Suprapubic skin (tissue), 4 donors: ENCODE measurements at regions not wholly inside any gene's neighbourhood (a gene's known extent, or its start where the extent isn't known, plus 50 kb on each side); places are given as distances from the start of the nearest gene placed in this dataset.

Source experiments
- DNase-seq, 2 donors: peaks; one replicate each; pipeline ENCODE4 v3.0.0-alpha.2; 2019; ENCODE audit warnings: low spot score in 2 of 2
- H3K27ac ChIP-seq: fragments of 200-600 bp; sonication (generic); one replicate; pipeline ENCODE4 v1.5.1; 2019
- H3K27me3 ChIP-seq: fragments of 200-600 bp; sonication (generic); one replicate; pipeline ENCODE4 v1.5.1; 2019
- H3K36me3 ChIP-seq: fragments of 200-600 bp; sonication (generic); one replicate; pipeline ENCODE4 v1.5.1; 2019
- H3K4me1 ChIP-seq: fragments of 200-600 bp; sonication (generic); one replicate; pipeline ENCODE4 v1.5.1; 2019
- H3K4me3 ChIP-seq: fragments of 200-600 bp; sonication (generic); one replicate; pipeline ENCODE4 v1.5.1; 2019; ENCODE audit warnings: mild to moderate bottlenecking
- H3K9me3 ChIP-seq: fragments of 200-600 bp; sonication (generic); one replicate; pipeline ENCODE4 v1.5.1; 2019
- EP300 ChIP-seq: sonication (generic); formaldehyde crosslinking; IDR thresholded peaks from one replicate; pipeline ENCODE4 v1.6.1; 2017; ENCODE audit warnings: antibody characterized with exemption
- POLR2A ChIP-seq, 2 donors: fragments of 450-650 bp; IDR thresholded peaks; one replicate each; pipeline ENCODE4 v1.6.1; 2017; ENCODE audit warnings: antibody characterized with exemption in 2 of 2, mild to moderate bottlenecking in 2 of 2, moderate library complexity in 2 of 2
- POLR2AphosphoS5 ChIP-seq, 3 donors: sonication (generic); formaldehyde crosslinking; IDR thresholded peaks; one replicate each; pipeline ENCODE4 v1.6.1; 2017; ENCODE audit warnings: antibody characterized with exemption in 3 of 3
- WGBS: methylation state at CpG from one replicate; pipeline ENCODE4 v1.1.5; 2018; 5-methylcytosine and 5-hydroxymethylcytosine counted together
- TF ChIP-seq, protein P1 (sequence below), 2 donors: fragments of 200-600 bp in 1 of 2; fragments of 450-650 bp in 1 of 2; sonication (generic) in 1 of 2; IDR thresholded peaks; one replicate each; pipeline ENCODE4 v1.5.1; 2016 to 2019; ENCODE audit warnings: antibody characterized with exemption in 2 of 2, mild to moderate bottlenecking in 1 of 2, moderate library complexity in 1 of 2

DNA sequence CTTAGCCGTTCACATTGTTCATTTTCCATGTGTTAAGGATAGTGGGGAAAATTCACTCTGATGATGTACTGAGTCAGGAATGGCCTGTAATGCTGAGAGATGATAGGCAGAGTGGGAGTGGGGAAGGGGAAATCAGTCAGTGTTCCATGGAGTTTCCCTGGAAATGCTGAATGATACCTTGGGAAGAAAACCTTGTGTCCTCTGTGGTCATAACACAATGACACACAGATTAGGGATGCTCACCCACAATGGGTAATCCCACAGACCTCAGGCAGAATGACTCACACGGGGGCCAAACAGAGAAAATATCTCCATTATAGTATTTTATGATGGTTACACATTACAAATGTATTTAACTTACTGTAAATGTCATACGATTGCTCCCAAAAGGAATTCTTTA is 118.0 kb downstream of the SNX19 start:
- WGBS: 84% methylated on average over 3 of the region's 3 CpGs
- DNase-seq: no peak
- no peak overlapping the region for H3K27ac ChIP-seq

GRCh38 chr11:130798801-130799200 is 117.5 kb downstream of the SNX19 start:
- Histone ChIP-seq H3K27ac (no peak overlapping the region), H3K4me1 (no peaks in the 10 kb centered on the region), H3K9me3 (no peaks in the 10 kb centered on the region), H3K4me3 (no peak overlapping the region), H3K36me3 (no peaks in the 10 kb centered on the region), H3K27me3 (no peaks in the 10 kb centered on the region)
- WGBS: 93% methylated on average over 4 of the region's 4 CpGs
- no peak for TF ChIP-seq POLR2AphosphoS5 (IDR thresholded peaks at IDR 0.05)
- TF ChIP-seq, protein P1, sequence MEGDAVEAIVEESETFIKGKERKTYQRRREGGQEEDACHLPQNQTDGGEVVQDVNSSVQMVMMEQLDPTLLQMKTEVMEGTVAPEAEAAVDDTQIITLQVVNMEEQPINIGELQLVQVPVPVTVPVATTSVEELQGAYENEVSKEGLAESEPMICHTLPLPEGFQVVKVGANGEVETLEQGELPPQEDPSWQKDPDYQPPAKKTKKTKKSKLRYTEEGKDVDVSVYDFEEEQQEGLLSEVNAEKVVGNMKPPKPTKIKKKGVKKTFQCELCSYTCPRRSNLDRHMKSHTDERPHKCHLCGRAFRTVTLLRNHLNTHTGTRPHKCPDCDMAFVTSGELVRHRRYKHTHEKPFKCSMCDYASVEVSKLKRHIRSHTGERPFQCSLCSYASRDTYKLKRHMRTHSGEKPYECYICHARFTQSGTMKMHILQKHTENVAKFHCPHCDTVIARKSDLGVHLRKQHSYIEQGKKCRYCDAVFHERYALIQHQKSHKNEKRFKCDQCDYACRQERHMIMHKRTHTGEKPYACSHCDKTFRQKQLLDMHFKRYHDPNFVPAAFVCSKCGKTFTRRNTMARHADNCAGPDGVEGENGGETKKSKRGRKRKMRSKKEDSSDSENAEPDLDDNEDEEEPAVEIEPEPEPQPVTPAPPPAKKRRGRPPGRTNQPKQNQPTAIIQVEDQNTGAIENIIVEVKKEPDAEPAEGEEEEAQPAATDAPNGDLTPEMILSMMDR (IDR thresholded peaks at IDR 0.05): no peak
- TF ChIP-seq POLR2A (IDR thresholded peaks at IDR 0.05): no peak
- TF ChIP-seq EP300: no peak
- DNase-seq: no peak

More for the DNA sequence above, 118.0 kb downstream of the SNX19 start:
- no peaks in the 10 kb centered on the region for H3K36me3 ChIP-seq
- H3K4me1 ChIP-seq: no peaks in the 10 kb centered on the region
- H3K9me3 ChIP-seq: no peaks in the 10 kb centered on the region
- no peaks in the 10 kb centered on the region for H3K27me3 ChIP-seq
- TF ChIP-seq POLR2AphosphoS5 (IDR thresholded peaks at IDR 0.05) (no peak), EP300 (no peak), POLR2A (IDR thresholded peaks at IDR 0.05) (no peak)
- TF ChIP-seq, protein P1 (IDR thresholded peaks at IDR 0.05): no peak
- no peak overlapping the region for H3K4me3 ChIP-seq

- DNase-seq: no peak
These were observed 114.8 kb downstream of the SNX19 start for GRCh38 chr11:130801333-130802122.

DNA sequence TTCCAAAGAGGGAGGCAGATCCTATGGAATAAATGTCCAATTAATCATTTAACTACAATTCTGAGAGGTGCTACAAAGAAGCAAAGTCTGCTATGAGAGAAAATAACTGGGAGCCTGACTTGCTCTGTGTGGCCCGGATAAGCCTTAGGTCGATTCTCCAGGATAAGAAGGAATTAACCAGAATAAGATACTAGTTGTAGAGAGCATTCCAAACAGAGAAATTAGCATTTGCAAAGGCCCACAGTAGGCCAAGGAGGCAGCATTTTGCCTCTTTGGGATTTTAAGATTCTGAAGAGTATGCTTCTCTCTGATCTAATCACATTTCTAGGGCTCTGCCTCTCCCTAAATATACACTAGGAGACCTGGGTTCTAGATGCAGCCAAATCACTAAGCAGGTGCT is 113.7 kb downstream of the SNX19 start:
- no peaks in the 10 kb centered on the region for H3K4me1 ChIP-seq
- H3K27me3 ChIP-seq: no peaks in the 10 kb centered on the region
- TF ChIP-seq POLR2AphosphoS5 (IDR thresholded peaks at IDR 0.05) (no peak), POLR2A (IDR thresholded peaks at IDR 0.05) (no peak), EP300 (no peak)
- TF ChIP-seq, protein P1 (IDR thresholded peaks at IDR 0.05): no peak
- H3K4me3 ChIP-seq: no peak overlapping the region
- no peaks in the 10 kb centered on the region for H3K36me3 ChIP-seq
- no peak for DNase-seq
- 88% methylated on average over 2 of the region's 2 CpGs for WGBS
- H3K27ac ChIP-seq: no peak overlapping the region
- H3K9me3 ChIP-seq: no peaks in the 10 kb centered on the region

More at GRCh38 chr11:130801333-130802122, 114.8 kb downstream of the SNX19 start:
- 71% methylated on average over 6 of the region's 6 CpGs for WGBS
- Histone ChIP-seq H3K4me3 (no peak overlapping the region), H3K27me3 (no peaks in the 10 kb centered on the region), H3K9me3 (no peaks in the 10 kb centered on the region), H3K4me1 (no peaks in the 10 kb centered on the region), H3K36me3 (no peaks in the 10 kb centered on the region), H3K27ac (no peak overlapping the region)
- TF ChIP-seq POLR2AphosphoS5 (IDR thresholded peaks at IDR 0.05): no peak
- TF ChIP-seq, protein P1 (IDR thresholded peaks at IDR 0.05): no peak
- no peak for TF ChIP-seq POLR2A (IDR thresholded peaks at IDR 0.05)
- no peak for TF ChIP-seq EP300

DNA sequence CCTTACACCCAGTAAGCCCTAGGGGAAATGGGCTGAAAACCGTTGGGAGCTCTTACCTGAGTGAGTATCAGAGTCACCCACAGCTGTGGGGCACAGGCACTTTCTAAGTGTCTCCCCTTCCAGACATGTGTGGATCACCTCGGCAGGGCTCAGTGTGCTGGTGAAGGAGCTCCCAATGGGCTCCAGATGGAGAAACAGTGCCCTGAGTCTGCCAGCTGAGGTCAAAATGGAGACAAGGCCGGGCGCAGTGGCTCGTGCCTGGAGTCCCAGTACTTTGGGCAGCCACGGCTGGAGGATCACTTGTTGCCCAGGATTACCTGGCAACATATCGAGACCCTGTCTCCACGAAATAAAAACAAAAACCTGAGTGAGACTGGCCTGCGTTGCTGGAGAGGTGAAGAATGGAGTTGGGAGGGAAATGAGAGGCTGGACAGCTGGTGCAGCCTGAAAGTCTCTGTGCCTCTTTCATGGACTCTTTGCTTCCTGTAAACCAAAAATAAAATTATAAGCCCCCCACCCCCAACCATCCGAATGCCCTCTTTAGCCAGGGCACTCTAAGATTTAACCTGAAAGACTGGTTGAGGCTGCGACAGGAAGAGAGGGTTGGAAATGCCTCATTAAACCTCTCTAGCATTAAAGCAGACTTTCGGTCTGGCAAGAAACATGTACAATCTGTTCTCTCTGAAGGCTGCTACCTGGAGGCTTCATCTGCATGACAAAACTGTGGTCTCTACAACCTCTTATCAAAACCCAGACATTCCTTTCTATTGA is 111.8 kb downstream of the SNX19 start:
- Histone ChIP-seq H3K27me3 (no peaks in the 10 kb centered on the region), H3K36me3 (no peaks in the 10 kb centered on the region), H3K9me3 (no peaks in the 10 kb centered on the region), H3K4me1 (no peaks in the 10 kb centered on the region), H3K4me3 (no peak overlapping the region), H3K27ac (no peak overlapping the region)
- DNase-seq: no peak
- TF ChIP-seq, protein P1 (IDR thresholded peaks at IDR 0.05): no peak
- no peak for TF ChIP-seq POLR2AphosphoS5 (IDR thresholded peaks at IDR 0.05)
- TF ChIP-seq EP300: no peak
- no peak for TF ChIP-seq POLR2A (IDR thresholded peaks at IDR 0.05)
- WGBS: 82% methylated on average over 12 of the region's 12 CpGs
